GM12801 (cell line): ENCODE measurements at regions not wholly inside any gene's neighbourhood (a gene's known extent, or its start where the extent isn't known, plus 50 kb on each side); places are given as distances from the start of the nearest gene placed in this dataset.

ENCODE experiments used
- CTCF ChIP-seq: IDR thresholded peaks from one replicate; pipeline ENCODE4 v1.5.1; 2011; ENCODE audit warnings: control low read depth; ENCODE audit not compliant: insufficient read length; ENCODE audit errors: extremely low read depth

GRCh38 chr12:46049665-46050064 is 59.3 kb upstream of the SCAF11 start:
- no peak for TF ChIP-seq CTCF

- no peak for TF ChIP-seq CTCF
These were observed 56.1 kb upstream of the SCAF11 start for GRCh38 chr12:46046436-46046835.

GRCh38 chr12:46043972-46044520 is 53.7 kb upstream of the SCAF11 start:
- TF ChIP-seq CTCF, result no peak
